GM10248 (cell line): ENCODE measurements at regions not wholly inside any gene's neighbourhood (a gene's known extent, or its start where the extent isn't known, plus 50 kb on each side); places are given as distances from the start of the nearest gene placed in this dataset.

ENCODE experiments used
- CTCF ChIA-PET: fragments of 300-600 bp; sonication (Branson Sonifier 250); formaldehyde crosslinking; extraction: SDS; loops from one replicate; lab custom pipeline; 2021; ENCODE audit warnings: antibody characterized with exemption; lab: Yijun Ruan, JAX
- POLR2A ChIA-PET: fragments of 350-650 bp; sonication (Branson Sonifier 250); formaldehyde crosslinking; extraction: SDS; loops from one replicate; lab custom pipeline; 2020; ENCODE audit warnings: antibody characterized with exemption; lab: Yijun Ruan, JAX
- DNase-seq: peaks from one replicate; pipeline ENCODE4 v3.0.0; 2012; ENCODE audit errors: extremely low spot score
- TF ChIP-seq, protein P1 (sequence below): IDR thresholded peaks from 2 replicates; pipeline ENCODE4 v1.5.1; 2012; ENCODE audit warnings: mild to moderate bottlenecking, low read depth; ENCODE audit errors: extremely low read depth, missing control alignments, control extremely low read depth

DNA sequence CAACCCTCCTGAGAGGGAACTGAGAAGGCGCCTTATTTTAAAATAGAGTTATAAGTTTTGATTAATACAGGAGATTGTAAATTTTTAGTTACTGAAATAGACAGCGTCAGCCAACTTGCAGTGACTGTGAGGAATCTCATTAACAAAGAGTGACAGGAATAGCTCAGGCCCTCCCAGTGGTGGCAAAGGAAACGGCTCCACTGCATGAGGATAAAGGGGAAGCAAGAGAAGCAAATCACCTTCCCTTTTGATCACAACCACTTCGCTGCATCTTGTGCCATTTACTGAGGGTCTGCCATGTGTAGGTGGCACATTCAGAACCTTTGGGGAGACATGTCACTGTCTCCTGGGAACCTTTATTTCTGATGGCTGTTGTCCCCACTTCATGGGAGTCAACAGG lies 612.4 kb upstream of the RAB6C start:
- TF ChIP-seq, protein P1, sequence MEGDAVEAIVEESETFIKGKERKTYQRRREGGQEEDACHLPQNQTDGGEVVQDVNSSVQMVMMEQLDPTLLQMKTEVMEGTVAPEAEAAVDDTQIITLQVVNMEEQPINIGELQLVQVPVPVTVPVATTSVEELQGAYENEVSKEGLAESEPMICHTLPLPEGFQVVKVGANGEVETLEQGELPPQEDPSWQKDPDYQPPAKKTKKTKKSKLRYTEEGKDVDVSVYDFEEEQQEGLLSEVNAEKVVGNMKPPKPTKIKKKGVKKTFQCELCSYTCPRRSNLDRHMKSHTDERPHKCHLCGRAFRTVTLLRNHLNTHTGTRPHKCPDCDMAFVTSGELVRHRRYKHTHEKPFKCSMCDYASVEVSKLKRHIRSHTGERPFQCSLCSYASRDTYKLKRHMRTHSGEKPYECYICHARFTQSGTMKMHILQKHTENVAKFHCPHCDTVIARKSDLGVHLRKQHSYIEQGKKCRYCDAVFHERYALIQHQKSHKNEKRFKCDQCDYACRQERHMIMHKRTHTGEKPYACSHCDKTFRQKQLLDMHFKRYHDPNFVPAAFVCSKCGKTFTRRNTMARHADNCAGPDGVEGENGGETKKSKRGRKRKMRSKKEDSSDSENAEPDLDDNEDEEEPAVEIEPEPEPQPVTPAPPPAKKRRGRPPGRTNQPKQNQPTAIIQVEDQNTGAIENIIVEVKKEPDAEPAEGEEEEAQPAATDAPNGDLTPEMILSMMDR: no peak
- ChIA-PET CTCF (interaction anchor here (1.0 to 1.1 kb wide), 2 partner anchors 17 to 177 kb away, joined by 3 read pairs; no protein-coding TSS in a partner anchor), POLR2A (no interaction called here)
- no peak for DNase-seq

DNA sequence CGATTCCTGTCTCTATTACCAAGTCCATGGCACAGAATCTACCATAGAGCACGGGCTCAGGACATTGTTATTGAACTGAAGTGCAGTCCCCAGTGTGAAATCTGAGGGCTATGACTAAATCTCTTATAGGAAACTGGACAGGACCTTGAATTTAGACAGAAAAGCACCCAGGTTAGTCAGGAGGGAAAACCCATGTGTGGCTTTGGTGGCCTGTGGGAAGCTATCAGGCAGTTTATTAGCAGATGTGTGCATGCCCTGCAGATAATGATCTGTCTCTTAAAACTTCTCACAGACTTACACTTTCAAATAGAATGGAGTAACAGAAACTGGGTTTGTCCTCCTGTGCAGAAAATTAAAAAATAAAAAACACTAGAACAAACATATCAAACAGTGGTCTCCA lies 610.0 kb upstream of the RAB6C start:
- DNase-seq: peak; percentile 39
- POLR2A ChIA-PET: no interaction called here
- TF ChIP-seq, protein P1: no peak
- CTCF ChIA-PET: no interaction called here

GRCh38 chr2:129374452-129374851 lies 605.0 kb upstream of the RAB6C start:
- DNase-seq: no peak
- TF ChIP-seq, protein P1: no peak
- CTCF ChIA-PET: no interaction called here
- POLR2A ChIA-PET: no interaction called here

GRCh38 chr2:129375632-129376425 lies 603.6 kb upstream of the RAB6C start:
- TF ChIP-seq, protein P1: no peak
- ChIA-PET POLR2A (no interaction called here), CTCF (interaction anchor here (0.9 kb wide), 1 partner anchor 13 kb away, joined by 3 read pairs; no protein-coding TSS in a partner anchor)
- no peak for DNase-seq

GRCh38 chr2:129376426-129377077 lies 602.9 kb upstream of the RAB6C start:
- TF ChIP-seq, protein P1: no peak
- no peak for DNase-seq
- CTCF ChIA-PET: no interaction called here
- POLR2A ChIA-PET: no interaction called here

- CTCF ChIA-PET: no interaction called here
- TF ChIP-seq, protein P1: no peak
- no peak for DNase-seq
- POLR2A ChIA-PET: no interaction called here
Observed at GRCh38 chr2:129377078-129377469, 602.4 kb upstream of the RAB6C start.
